ENCODE measurements at regions not wholly inside any gene's neighbourhood (a gene's known extent, or its start where the extent isn't known, plus 50 kb on each side); places are given as distances from the start of the nearest gene placed in this dataset.

- no peak for DNase-seq
- no peak for TF ChIP-seq POLR2AphosphoS5 (IDR thresholded peaks at IDR 0.05)
- TF ChIP-seq CTCF (IDR thresholded peaks at IDR 0.05) = no peak
- no peak for TF ChIP-seq POLR2A (IDR thresholded peaks at IDR 0.05)
- no peak for TF ChIP-seq EP300 (IDR thresholded peaks at IDR 0.05; ENCODE audit: low read depth)
These were observed 287.9 kb downstream of the CXXC4 start for GRCh38 chr4:104206784-104207183.

GRCh38 chr4:104205116-104205515 is 289.6 kb downstream of the CXXC4 start:
- in situ Hi-C loops (cut with MboI; ENCODE audit: low pct_ligation_motif_present in 1 of 4, low pct_unique_long_range_greater_than_20kb in 1 of 4, low sequenced_read_pairs in 3 of 4) = no loop called here
- no peaks in the 10 kb centered on the region for H3K27me3 ChIP-seq
- TF ChIP-seq EP300 (IDR thresholded peaks at IDR 0.05; ENCODE audit: low read depth) (no peak), POLR2AphosphoS5 (IDR thresholded peaks at IDR 0.05) (no peak), POLR2A (IDR thresholded peaks at IDR 0.05) (no peak), CTCF (IDR thresholded peaks at IDR 0.05) (no peak)
- no peak for DNase-seq
- no peaks in the 10 kb centered on the region for H3K4me1 ChIP-seq
- intact Hi-C loops (cut with DNase I; ENCODE audit: low total_unique reads) = no loop called here
- H3K9me3 ChIP-seq = no peaks in the 10 kb centered on the region
- H3K4me3 ChIP-seq = no peak overlapping the region
- H3K27ac ChIP-seq = no peak overlapping the region
- H3K36me3 ChIP-seq = no peaks in the 10 kb centered on the region

More at GRCh38 chr4:104206784-104207183, 287.9 kb downstream of the CXXC4 start:
- Histone ChIP-seq H3K4me3 (no peak overlapping the region), H3K36me3 (no peaks in the 10 kb centered on the region), H3K27me3 (no peaks in the 10 kb centered on the region), H3K4me1 (no peaks in the 10 kb centered on the region), H3K27ac (no peak overlapping the region), H3K9me3 (no peaks in the 10 kb centered on the region)
- WGBS, 2 donors (ENCODE audit: low coverage in 1 of 2) = 50 to 67% methylated on average over 1 of the region's 1 CpG
- intact Hi-C loops (cut with DNase I; ENCODE audit: low total_unique reads) (no loop called here), in situ Hi-C loops (cut with MboI; ENCODE audit: low pct_ligation_motif_present in 1 of 4, low pct_unique_long_range_greater_than_20kb in 1 of 4, low sequenced_read_pairs in 3 of 4) (no loop called here)

DNA sequence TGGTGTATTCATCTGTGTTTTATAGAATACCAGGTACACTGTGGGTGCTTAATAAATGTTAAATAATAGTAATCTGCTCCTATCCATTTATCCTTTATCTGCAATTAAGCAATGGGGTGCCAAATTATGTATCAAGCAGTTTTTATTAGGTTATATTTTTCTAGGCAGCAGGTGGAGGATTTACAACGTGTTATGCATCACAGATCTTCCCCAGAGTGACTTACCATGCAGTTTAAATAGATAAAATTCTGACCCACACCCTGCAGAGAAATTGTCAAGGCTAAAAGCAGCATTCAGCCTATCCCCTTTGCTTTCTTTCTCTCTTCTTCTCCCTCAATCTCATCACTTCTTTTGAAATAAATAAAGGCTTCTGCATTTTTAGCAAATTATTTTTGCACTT is 306.4 kb downstream of the CXXC4 start:
- in situ Hi-C loops (cut with MboI; ENCODE audit: low pct_ligation_motif_present in 1 of 4, low pct_unique_long_range_greater_than_20kb in 1 of 4, low sequenced_read_pairs in 3 of 4) = no loop called here
- H3K4me1 ChIP-seq = no peaks in the 10 kb centered on the region
- no peaks in the 10 kb centered on the region for H3K27me3 ChIP-seq
- intact Hi-C loops (cut with DNase I; ENCODE audit: low total_unique reads) = no loop called here
- no peaks in the 10 kb centered on the region for H3K36me3 ChIP-seq
- no peak overlapping the region for H3K4me3 ChIP-seq
- TF ChIP-seq POLR2A (IDR thresholded peaks at IDR 0.05) (no peak), POLR2AphosphoS5 (IDR thresholded peaks at IDR 0.05) (no peak), EP300 (IDR thresholded peaks at IDR 0.05; ENCODE audit: low read depth) (no peak), CTCF (IDR thresholded peaks at IDR 0.05) (no peak)
- no peak overlapping the region for H3K27ac ChIP-seq
- WGBS, 2 donors (ENCODE audit: low coverage in 1 of 2) = 12 to 29% methylated on average over 1 of the region's 1 CpG
- DNase-seq = no peak
- no peaks in the 10 kb centered on the region for H3K9me3 ChIP-seq

DNA sequence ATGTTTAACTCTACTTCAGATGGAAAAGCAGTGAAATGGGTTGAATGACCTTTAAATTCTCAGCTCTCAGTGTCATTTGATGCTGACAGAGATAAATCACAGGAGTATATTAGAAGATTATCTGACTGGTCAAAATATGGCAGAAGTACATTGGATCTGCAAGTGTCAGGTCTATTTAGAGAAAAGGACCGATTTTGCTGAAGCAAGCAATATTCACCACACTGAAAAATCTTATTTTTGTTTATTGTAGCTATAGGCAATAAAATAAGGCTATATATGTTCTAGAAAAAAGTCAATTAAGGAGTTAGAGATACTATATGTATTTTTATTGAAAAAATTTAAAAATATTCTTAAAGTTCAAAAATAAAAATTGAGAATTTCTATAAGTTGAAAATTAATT is 325.3 kb downstream of the CXXC4 start:
- in situ Hi-C loops (cut with MboI; ENCODE audit: low pct_ligation_motif_present in 1 of 4, low pct_unique_long_range_greater_than_20kb in 1 of 4, low sequenced_read_pairs in 3 of 4) (no loop called here), intact Hi-C loops (cut with DNase I; ENCODE audit: low total_unique reads) (no loop called here)
- Histone ChIP-seq H3K36me3 (no peaks in the 10 kb centered on the region), H3K9me3 (no peaks in the 10 kb centered on the region), H3K27ac (no peak overlapping the region), H3K4me3 (no peak overlapping the region), H3K4me1 (no peaks in the 10 kb centered on the region), H3K27me3 (no peaks in the 10 kb centered on the region)
- TF ChIP-seq CTCF (IDR thresholded peaks at IDR 0.05) (no peak), POLR2A (IDR thresholded peaks at IDR 0.05) (no peak), POLR2AphosphoS5 (IDR thresholded peaks at IDR 0.05) (no peak), EP300 (IDR thresholded peaks at IDR 0.05; ENCODE audit: low read depth) (no peak)
- 63 to 88% methylated on average over 1 of the region's 1 CpG for WGBS, 2 donors (ENCODE audit: low coverage in 1 of 2)
- DNase-seq = no peak

Measured in transverse colon (tissue), 4 donors.